ENCODE measurements at regions not wholly inside any gene's neighbourhood (a gene's known extent, or its start where the extent isn't known, plus 50 kb on each side); places are given as distances from the start of the nearest gene placed in this dataset.

DNA sequence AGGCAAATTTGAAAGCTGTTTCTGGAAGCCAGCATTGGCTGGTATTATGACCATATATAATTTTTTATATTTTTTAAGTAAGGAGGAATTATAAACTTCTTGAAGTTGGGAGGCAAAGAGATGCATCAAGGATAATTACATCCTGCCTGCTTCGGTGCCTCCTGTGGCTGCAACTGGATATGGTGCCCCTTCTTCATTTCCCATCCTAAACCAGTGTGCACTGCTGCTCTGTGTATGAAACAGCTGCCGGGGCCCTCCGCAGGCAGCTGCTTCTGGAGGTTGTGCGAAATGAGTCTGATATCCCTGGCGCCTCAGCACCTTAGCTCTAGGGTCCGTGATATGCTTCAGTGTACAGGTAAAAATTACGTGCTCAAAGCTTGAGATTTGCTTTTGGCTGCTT is 304.2 kb downstream of the ENC1 start:
- intact Hi-C loops (cut with micrococcal nuclease; ENCODE audit: unreplicated experiment), result no loop called here
- Mint-ChIP-seq H3K4me1 (ENCODE audit: low read depth, unreplicated experiment) (peaks cover 17% of the 10 kb centered on the region), H3K4me3 (ENCODE audit: low read depth, unreplicated experiment) (no peak overlapping the region), H3K27ac (ENCODE audit: unreplicated experiment) (no peak overlapping the region), H3K36me3 (ENCODE audit: insufficient read depth, unreplicated experiment) (no peaks in the 10 kb centered on the region), H3K27me3 (ENCODE audit: unreplicated experiment) (no peaks in the 10 kb centered on the region), H3K9me3 (ENCODE audit: low read depth, unreplicated experiment) (no peaks in the 10 kb centered on the region)
- no TSS peak for BruUV-seq (replicated peaks)
- TF ChIP-seq, protein P1, sequence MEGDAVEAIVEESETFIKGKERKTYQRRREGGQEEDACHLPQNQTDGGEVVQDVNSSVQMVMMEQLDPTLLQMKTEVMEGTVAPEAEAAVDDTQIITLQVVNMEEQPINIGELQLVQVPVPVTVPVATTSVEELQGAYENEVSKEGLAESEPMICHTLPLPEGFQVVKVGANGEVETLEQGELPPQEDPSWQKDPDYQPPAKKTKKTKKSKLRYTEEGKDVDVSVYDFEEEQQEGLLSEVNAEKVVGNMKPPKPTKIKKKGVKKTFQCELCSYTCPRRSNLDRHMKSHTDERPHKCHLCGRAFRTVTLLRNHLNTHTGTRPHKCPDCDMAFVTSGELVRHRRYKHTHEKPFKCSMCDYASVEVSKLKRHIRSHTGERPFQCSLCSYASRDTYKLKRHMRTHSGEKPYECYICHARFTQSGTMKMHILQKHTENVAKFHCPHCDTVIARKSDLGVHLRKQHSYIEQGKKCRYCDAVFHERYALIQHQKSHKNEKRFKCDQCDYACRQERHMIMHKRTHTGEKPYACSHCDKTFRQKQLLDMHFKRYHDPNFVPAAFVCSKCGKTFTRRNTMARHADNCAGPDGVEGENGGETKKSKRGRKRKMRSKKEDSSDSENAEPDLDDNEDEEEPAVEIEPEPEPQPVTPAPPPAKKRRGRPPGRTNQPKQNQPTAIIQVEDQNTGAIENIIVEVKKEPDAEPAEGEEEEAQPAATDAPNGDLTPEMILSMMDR (IDR thresholded peaks at IDR 0.05; ENCODE audit: unreplicated experiment), result no peak
- CTCF ChIA-PET, result no interaction called here
- DNase-seq, result no peak

DNA sequence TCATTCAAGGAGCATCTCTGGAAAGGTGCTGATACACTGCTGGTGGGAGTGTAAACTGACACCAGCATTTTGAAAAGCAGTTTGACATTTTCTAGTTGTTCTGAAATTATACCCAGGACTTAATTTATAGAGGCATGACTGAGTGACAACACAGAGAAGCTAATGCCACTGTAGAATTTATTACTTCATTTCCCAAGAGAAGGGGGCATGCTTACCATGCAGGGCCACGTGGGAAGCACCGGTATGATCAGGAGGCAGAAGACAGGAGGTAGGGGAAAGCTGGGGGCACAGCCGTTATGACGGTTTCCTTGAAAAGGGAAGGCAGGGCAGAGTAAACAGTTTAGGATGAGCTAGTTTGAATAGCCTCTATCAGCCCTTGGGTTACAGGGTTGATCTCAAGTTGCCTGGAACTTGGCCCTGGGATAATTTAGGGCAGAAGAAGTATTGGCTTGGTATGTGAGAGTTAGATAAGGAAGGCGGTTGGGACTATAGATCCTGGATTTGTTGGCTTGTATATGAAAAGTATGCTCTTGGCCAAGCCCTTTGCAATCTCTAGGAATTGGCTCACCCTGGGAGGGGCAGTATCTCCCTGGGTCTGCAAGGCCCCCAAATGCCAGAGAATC is 305.7 kb downstream of the ENC1 start:
- no peaks in the 10 kb centered on the region for H3K9me3 Mint-ChIP-seq (ENCODE audit: low read depth, unreplicated experiment)
- DNase-seq, result no peak
- H3K4me1 Mint-ChIP-seq (ENCODE audit: low read depth, unreplicated experiment), result peaks cover 11% of the 10 kb centered on the region
- BruUV-seq (replicated peaks), result no TSS peak
- no peak overlapping the region for H3K27ac Mint-ChIP-seq (ENCODE audit: unreplicated experiment)
- CTCF ChIA-PET, result no interaction called here
- TF ChIP-seq, protein P1 (IDR thresholded peaks at IDR 0.05; ENCODE audit: unreplicated experiment), result no peak
- no peak overlapping the region for H3K4me3 Mint-ChIP-seq (ENCODE audit: low read depth, unreplicated experiment)
- H3K36me3 Mint-ChIP-seq (ENCODE audit: insufficient read depth, unreplicated experiment), result no peaks in the 10 kb centered on the region
- H3K27me3 Mint-ChIP-seq (ENCODE audit: unreplicated experiment), result no peaks in the 10 kb centered on the region
- intact Hi-C loops (cut with micrococcal nuclease; ENCODE audit: unreplicated experiment), result no loop called here

DNA sequence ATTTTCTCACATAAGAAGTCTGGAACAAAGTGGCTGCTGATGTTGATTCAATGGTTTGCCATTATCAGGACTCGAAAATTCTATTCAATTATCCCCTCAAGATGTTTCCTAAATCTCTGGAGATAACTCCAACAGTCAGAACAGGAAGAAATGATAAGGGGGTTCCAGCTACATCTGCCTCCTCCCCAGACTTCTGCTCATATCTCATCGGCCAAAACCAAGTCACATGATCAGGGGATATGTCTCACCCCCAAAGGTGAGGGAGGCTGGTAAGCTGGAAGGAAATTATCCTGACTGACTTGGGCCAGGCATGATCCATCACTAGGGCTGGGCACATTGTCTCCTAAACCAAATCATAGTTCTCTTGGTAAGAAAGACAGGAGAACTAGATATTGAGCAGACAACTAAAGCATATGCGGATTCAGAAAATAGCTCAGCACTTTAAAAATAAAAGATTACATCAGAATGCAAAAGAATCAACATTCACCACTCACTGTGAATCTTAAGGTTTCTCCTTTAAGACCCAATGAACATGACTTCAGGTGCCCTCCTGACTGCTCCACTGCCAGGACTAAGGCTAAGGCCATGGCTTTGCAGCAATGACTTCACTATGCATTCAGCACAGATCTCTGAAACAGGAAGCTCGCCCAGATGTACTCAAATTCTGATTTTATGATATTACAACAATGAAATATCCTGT is 306.3 kb downstream of the ENC1 start:
- no peak for DNase-seq
- no TSS peak for BruUV-seq (replicated peaks)
- CTCF ChIA-PET, result no interaction called here
- no peaks in the 10 kb centered on the region for H3K9me3 Mint-ChIP-seq (ENCODE audit: low read depth, unreplicated experiment)
- TF ChIP-seq, protein P1 (IDR thresholded peaks at IDR 0.05; ENCODE audit: unreplicated experiment), result no peak
- H3K27me3 Mint-ChIP-seq (ENCODE audit: unreplicated experiment), result no peaks in the 10 kb centered on the region
- intact Hi-C loops (cut with micrococcal nuclease; ENCODE audit: unreplicated experiment), result no loop called here
- H3K4me1 Mint-ChIP-seq (ENCODE audit: low read depth, unreplicated experiment), result peaks cover 11% of the 10 kb centered on the region
- H3K36me3 Mint-ChIP-seq (ENCODE audit: insufficient read depth, unreplicated experiment), result no peaks in the 10 kb centered on the region
- no peak overlapping the region for H3K4me3 Mint-ChIP-seq (ENCODE audit: low read depth, unreplicated experiment)
- no peak overlapping the region for H3K27ac Mint-ChIP-seq (ENCODE audit: unreplicated experiment)

DNA sequence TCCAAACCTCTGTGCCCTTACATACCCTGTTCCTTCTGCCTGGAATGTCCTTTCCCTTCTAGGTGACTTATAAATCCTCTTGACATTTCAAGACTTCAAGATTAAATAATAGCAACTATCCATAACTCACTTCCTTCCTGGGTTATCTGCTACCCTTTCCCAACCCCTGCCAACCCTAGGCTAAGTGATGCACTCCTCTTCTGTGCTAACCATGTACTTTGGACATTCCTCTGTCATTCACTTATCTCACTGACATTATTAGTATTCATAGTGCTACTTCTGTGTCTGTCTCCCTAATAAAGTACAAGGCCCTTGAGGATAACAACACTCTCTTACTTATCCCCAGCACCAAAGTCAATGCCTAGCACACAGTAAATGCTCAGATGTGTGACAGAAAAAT is 307.1 kb downstream of the ENC1 start:
- no peaks in the 10 kb centered on the region for H3K36me3 Mint-ChIP-seq (ENCODE audit: insufficient read depth, unreplicated experiment)
- no peaks in the 10 kb centered on the region for H3K9me3 Mint-ChIP-seq (ENCODE audit: low read depth, unreplicated experiment)
- H3K27ac Mint-ChIP-seq (ENCODE audit: unreplicated experiment), result no peak overlapping the region
- CTCF ChIA-PET, result no interaction called here
- no peak for DNase-seq
- H3K27me3 Mint-ChIP-seq (ENCODE audit: unreplicated experiment), result no peaks in the 10 kb centered on the region
- intact Hi-C loops (cut with micrococcal nuclease; ENCODE audit: unreplicated experiment), result no loop called here
- peaks cover 11% of the 10 kb centered on the region for H3K4me1 Mint-ChIP-seq (ENCODE audit: low read depth, unreplicated experiment)
- no peak overlapping the region for H3K4me3 Mint-ChIP-seq (ENCODE audit: low read depth, unreplicated experiment)
- BruUV-seq (replicated peaks), result no TSS peak
- TF ChIP-seq, protein P1 (IDR thresholded peaks at IDR 0.05; ENCODE audit: unreplicated experiment), result no peak

All from Calu3 (cell line).